Myocyte (in vitro differentiated cells): ENCODE measurements at regions not wholly inside any gene's neighbourhood (a gene's known extent, or its start where the extent isn't known, plus 50 kb on each side); places are given as distances from the start of the nearest gene placed in this dataset.
"Not testable (repeated sequence)": the region's sequence is repeated elsewhere in the genome, so short reads cannot be mapped to it uniquely, and the experiment has no call there.

ENCODE experiments used
- DNase-seq: peaks from one replicate; pipeline ENCODE4 v3.0.0-alpha.2; 2012; ENCODE audit warnings: low read depth

DNA sequence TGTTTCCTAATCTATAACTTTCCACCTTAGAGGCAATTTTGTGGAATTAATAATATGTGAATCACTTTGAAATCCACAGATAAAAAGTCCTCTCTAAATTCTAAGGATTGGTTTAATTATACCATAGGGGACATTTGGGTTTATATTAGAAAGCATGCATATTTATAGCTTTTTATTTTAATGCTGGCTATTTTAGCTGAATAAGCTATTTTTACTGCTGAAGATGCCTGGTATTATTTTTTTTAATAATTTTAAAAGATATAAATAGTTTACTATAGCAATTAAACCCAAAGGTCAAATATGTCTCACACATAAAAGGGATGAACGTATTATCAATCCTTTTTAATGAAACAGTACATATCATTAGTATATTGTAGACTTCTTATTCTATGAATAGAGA is 415.4 kb downstream of the MAGEB5 start:
- no peak for DNase-seq

DNA sequence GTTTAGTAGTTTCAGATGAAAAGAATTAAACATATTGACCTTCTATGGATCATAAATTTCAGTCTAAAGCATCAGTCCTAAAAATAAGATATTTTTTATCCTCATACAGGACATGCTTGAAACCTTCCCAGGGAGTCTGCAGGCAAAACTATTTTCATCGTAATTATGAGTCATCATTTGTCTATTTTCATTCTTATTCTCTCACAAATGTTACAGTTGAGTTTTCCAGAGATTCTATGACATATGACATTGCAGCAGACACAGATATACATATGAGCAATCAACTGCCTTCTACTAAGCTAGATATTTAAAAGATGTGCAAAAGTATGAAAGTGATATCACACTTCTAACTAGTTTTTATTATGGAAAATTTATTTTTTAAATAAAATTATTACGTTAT is 398.0 kb downstream of the MAGEB5 start:
- no peak for DNase-seq

DNA sequence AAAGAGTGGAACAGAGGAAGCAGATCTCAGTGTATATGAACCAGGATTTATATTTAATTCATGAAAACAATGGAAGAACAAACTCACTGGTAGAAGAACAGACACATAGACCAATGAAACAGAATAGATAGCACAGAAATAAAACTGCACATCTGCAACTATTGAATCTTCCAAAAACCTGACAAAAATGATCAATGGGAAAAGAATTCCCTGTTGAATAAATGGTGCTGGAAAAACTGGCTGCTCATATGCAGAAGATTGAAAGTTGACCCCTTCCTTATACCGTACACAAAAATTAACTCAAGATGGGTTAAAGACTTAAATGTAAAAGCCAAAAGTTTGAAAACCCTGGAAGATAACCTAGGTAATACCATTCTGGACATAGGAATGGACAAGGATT is 391.0 kb downstream of the MAGEB5 start:
- no peak for DNase-seq

DNA sequence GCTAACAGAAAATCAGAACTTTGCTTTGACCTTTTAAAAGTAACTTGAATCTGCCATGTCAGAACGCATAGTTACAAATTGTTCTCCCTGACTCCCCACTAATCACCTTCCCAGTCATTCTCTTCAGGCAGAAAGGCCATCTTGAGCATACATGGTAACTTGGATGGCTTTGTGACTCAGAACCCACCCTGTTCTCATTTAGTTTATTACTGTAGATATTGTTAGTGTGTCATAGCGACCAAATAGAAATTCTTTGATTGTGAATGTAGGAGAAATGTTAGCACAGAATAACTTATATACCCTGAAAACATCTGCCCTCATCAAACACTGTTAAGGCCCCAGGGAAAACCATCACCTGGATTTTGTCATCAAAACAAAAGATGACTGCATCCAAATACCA is 382.0 kb downstream of the MAGEB5 start:
- no peak for DNase-seq

GRCh38 chrX:26590849-26591248 is 374.9 kb downstream of the MAGEB5 start:
- no peak for DNase-seq

GRCh38 chrX:26586570-26586969 is 370.6 kb downstream of the MAGEB5 start:
- no peak for DNase-seq

GRCh38 chrX:26581091-26581490 is 365.1 kb downstream of the MAGEB5 start:
- DNase-seq, result no peak

- no peak for DNase-seq
These were observed 364.1 kb downstream of the MAGEB5 start for GRCh38 chrX:26580021-26580420.

DNA sequence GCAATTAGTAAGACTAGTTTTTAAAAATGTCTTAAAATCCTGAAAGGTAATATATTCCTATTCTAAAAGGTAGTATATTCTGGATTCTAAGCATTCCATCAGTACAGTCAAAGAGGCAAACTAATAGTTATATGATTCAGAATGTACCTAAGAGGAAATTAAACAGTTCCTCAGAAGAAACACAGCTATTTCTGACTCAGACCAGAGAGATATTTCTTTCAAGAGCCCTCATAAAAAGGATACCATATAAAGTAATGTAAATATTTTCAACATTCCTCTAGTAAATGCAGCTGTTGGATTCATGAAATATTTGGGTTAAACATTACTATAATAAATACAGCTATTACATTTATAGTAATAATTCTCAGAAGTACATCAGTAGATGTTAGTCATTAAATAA is 358.3 kb downstream of the MAGEB5 start:
- DNase-seq, result no peak

DNA sequence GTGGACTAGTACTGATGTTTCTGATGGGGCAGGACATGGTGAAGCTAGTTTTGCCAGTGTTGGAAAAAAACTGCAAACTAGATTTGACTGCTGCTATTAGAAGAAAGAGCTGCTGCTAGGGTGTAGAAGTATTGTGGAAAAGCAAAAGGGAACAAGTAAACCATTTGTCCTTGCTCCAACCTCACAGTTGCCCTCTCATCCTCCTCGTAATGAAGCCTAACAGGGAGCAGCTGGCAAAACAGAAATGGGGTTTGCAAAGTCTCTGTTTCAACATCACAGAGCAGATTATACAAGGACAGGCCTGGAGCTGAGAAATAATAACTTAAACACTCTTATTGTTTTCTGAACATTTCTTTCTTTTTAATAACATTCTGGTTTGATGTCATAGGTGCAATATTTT is 346.2 kb downstream of the MAGEB5 start:
- no peak for DNase-seq

DNA sequence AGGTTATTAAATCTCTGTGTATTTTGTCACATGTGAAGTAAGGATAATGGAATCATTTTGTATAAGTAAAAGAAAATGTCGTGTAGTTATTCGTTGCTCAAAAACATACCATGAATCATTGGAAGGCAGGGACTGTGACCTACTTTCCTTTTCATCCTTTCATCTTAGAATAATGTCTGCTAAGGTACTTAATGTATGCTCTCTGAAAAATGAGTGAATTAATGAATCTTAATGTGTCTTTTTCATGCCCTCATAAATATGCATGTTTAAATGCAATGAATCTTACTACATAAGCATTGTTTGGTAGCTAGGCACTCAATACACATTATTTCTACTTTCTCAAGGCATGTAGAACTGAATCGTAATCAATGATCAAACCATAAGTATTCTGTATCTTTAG is 343.9 kb downstream of the MAGEB5 start:
- DNase-seq, result no peak

DNA sequence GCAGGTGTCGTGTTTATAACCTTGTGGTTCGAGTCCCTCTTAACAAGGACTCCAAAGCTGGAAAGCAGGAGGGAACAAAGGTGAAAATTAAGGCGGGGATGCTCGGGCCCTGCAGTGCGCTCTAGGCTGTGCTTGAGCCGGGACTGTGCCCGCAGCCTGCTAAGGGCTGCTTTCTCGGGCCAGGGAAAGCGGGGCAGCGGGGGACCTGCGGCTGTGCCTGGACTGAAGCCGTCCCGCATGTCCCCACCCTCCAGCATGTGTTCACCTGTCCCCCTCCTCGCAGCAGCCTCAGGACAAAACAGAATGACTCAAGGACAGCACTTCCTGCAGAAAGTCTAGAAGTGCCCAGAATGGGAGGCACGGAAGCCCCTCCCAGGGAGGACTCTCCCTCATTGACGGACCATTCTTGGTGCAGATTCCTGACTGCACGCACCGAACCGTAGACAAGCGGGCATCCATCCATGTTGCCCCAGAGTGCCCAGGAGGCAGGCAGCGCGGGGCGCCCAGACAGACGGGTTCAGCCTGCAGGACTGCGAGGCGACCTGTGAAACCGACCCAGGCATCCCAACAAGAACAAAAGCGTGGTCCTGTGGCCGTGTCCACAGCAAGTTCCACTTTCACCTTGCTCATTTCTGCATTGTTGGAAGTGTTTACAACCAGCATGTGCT is 342.9 kb downstream of the MAGEB5 start:
- DNase-seq, result no peak

DNA sequence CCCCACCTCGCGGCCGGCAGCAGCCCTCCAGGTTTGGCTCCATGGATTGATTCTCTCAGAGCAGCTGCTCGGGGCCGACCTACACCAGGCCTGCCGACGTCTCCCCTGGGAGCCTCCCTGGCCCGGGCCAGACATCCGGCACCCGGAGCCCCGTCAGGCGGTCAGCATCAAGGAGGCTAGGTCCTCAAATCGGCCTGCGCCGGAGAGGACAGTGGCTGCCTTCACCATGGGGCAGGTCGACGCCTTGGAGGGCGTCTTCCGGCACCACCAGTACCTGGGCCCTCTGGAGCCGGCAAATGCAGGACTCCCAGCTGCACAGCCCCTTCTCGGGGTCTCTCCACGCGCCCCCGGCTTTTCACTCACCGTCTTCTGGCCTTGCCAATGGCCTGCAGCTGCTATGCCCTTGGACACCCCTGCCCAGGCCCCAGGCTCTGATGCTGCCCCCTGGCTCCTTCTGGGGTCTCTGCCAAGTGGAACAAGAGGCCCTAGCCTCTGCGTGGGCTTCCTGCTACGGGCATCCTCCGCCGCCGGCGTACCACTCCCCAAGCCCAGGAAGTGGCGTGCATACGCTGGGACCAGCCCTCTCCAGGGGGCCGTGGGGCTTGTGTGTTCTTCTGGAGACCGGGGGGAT is 341.8 kb downstream of the MAGEB5 start:
- DNase-seq, result no peak

DNA sequence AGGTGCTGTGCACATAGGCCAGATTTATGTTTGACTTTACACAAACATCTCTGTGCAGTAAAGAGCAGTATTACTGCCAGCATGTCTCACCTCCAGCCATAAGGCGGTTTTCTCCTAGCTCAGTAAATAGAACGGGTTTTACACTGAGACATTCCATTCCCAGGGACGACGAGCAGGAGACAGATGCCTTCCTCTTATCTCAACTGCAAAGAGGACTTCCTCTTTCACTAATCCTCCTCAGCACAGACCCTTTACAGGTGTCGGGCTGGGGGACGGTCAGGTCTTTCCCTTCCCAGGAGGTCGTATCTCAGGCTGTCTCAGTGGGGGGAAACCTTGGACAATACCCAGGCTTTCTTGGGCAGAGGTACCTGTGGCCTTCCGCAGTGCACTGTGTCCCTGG is 309.8 kb downstream of the MAGEB5 start:
- DNase-seq, result not testable (repeated sequence)

DNA sequence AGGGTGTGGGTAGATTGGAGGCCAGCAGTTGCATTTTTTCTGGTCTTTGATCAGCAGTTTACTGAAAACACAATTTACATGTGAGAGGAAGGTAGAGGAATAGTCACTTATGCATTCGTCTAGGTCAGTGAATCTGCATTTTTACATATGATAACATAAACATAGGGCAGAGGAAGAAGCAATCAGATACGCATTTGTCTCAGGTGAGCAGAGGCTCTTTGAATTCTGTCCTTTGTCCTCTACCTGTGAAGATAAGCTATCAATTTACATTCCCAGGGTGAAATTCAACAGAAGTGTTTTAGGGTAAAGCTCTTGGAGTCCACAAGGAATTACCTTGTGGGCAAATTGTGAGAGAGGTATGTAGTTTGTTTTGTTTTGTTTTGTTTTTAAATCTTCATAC is 306.5 kb downstream of the MAGEB5 start:
- no peak for DNase-seq

DNA sequence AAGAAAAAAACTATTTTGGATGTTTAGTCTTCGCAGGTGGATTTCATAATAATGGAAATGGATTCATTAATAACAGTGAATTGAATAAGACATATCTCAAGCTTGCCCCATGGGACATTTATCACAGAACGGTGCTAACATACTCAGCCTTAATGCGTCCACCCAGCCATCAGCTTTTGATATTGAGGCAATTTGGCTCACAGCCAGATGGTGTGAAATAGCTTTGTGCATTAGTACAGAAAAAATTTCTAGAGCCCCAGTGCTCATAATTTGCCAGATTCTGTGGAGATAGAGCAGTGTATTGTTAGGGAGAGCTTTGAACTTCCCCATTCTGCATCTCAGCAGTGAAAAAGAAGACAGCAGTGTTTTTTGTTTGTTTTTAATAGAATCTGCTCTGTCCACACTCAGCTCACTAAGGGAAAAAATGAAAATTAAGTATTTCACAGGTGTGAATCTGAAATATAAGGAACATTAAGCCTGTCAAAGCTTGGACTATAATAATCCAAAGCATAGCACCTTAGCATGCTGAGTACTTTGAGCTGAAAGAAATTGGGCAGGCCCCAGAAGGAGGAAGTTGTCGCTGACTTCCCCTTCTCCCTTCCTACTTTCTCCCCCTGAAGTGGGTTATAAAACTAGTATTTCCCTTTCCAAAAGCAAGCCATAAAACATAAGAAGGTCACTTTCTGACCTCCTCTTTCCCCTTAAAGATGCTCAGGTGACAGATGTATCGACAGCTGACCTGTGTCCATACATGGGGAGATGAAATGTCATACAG is 295.8 kb downstream of the MAGEB5 start:
- no peak for DNase-seq

DNA sequence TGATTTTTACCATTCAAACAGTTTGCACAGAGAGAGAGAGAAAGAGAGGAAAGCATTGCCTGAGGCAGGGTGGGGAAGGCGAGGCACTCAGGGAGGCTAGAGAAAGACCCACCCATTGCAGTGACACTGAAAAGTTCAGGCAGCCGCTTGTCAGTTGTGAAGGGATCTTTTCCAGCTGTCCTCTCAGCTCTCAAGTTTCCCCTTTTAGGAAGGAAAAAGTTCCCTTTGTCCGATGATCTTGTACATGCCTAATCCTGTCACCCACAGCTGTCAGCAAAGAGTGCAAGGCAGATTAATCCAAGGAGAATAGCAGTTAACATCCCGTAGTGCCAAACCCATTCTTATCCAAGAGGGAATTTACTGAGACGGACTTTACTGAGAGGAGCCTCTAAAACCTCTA is 255.0 kb downstream of the MAGEB5 start:
- no peak for DNase-seq

- DNase-seq, result no peak
These were observed 250.4 kb downstream of the MAGEB5 start for GRCh38 chrX:26466387-26466786.

GRCh38 chrX:26445288-26445687 is 229.3 kb downstream of the MAGEB5 start:
- no peak for DNase-seq

GRCh38 chrX:26444417-26444816 is 228.4 kb downstream of the MAGEB5 start:
- DNase-seq, result not testable (repeated sequence)

- no peak for DNase-seq
These were observed 226.4 kb downstream of the MAGEB5 start for GRCh38 chrX:26442340-26442739.

GRCh38 chrX:26414534-26414933 is 198.6 kb downstream of the MAGEB5 start:
- no peak for DNase-seq

GRCh38 chrX:26411045-26411444 is 195.1 kb downstream of the MAGEB5 start:
- no peak for DNase-seq
